ENCODE measurements at regions not wholly inside any gene's neighbourhood (a gene's known extent, or its start where the extent isn't known, plus 50 kb on each side); places are given as distances from the start of the nearest gene placed in this dataset.

DNA sequence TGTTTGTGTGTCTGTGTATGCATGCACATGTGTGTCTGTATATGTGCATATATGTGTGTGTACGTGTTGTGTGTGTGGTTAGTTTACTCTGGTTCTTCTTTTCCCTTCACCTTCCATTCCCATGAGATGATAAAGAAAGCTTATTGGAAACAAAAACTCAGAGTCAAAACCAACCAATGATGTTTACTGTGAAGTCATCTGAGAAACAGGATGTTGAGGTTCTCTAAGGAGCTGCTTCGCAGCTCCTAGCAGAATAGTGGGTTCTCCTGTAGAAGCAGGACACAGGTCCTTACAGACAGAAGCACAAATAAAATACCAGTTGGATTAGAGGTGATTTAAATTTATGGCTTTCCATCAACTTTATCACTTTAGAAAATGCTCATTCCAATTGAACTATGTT is 256.1 kb upstream of the PLET1 start:
- no peak overlapping the region for H3K4me3 ChIP-seq (ENCODE audit: low read depth, low read length)
- TF ChIP-seq, protein P1, sequence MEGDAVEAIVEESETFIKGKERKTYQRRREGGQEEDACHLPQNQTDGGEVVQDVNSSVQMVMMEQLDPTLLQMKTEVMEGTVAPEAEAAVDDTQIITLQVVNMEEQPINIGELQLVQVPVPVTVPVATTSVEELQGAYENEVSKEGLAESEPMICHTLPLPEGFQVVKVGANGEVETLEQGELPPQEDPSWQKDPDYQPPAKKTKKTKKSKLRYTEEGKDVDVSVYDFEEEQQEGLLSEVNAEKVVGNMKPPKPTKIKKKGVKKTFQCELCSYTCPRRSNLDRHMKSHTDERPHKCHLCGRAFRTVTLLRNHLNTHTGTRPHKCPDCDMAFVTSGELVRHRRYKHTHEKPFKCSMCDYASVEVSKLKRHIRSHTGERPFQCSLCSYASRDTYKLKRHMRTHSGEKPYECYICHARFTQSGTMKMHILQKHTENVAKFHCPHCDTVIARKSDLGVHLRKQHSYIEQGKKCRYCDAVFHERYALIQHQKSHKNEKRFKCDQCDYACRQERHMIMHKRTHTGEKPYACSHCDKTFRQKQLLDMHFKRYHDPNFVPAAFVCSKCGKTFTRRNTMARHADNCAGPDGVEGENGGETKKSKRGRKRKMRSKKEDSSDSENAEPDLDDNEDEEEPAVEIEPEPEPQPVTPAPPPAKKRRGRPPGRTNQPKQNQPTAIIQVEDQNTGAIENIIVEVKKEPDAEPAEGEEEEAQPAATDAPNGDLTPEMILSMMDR (IDR thresholded peaks at IDR 0.05; ENCODE audit: borderline replicate concordance, insufficient read depth, low read depth, low read length), result no peak

DNA sequence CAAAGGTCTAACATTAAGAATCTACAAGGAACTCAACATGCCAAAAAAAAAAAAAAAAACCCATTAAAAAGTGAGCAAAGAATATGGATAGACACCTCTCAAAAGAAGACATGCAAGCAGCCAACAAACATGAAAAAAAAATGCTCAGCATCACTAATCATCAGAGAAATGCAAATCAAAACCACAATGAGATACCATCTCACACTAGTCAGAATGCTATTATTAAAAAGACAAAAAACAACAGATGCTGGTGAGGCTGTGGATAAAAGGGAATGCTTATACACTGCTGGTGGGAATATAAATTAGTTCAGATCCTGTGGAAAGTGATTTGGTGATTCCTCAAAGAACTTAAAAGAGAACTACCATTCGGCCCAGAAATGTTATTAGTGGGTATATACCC is 257.7 kb upstream of the PLET1 start:
- no peak overlapping the region for H3K4me3 ChIP-seq (ENCODE audit: low read depth, low read length)
- TF ChIP-seq, protein P1 (IDR thresholded peaks at IDR 0.05; ENCODE audit: borderline replicate concordance, insufficient read depth, low read depth, low read length), result no peak

DNA sequence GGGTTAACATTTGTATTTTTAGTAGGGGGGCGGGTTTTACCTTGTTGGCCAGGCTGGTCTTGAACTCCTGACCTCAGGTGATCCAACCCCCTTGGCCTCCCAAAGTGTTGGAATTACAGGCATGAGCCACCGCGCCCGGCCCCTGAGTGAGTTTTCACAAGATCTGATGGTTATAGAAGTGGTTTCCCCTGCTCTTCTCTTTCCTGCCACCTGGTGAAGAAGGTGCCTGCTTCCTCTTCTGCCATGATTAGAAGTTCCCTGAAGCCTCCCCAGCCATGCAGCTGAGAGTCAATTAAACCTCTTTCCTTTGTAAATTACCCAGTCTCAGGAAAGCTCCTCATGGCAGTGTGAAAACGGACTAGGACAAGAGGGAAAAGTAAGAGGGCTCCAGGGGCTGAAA is 259.1 kb upstream of the PLET1 start:
- TF ChIP-seq, protein P1 (IDR thresholded peaks at IDR 0.05; ENCODE audit: borderline replicate concordance, insufficient read depth, low read depth, low read length), result no peak
- no peak overlapping the region for H3K4me3 ChIP-seq (ENCODE audit: low read depth, low read length)

DNA sequence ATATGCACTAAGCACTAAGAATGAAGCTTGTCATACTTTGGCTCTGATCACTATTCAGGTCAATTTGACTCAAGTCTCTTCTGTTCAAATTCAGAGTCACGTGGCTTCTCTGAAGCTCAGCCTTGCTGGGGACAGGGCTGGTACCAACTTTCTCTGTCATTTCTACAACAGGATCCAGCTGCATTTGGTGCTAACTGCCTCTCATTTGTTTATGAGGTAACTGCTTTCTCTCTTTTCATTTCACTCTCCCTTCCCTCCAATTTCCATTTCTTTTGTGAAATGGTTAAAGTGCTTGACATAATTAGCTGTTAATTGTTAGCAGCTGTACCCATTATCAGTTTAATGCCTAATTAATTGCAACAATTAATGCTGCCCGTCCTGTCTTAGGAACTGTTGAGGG is 259.7 kb upstream of the PLET1 start:
- H3K4me3 ChIP-seq (ENCODE audit: low read depth, low read length), result no peak overlapping the region
- TF ChIP-seq, protein P1 (IDR thresholded peaks at IDR 0.05; ENCODE audit: borderline replicate concordance, insufficient read depth, low read depth, low read length), result no peak

DNA sequence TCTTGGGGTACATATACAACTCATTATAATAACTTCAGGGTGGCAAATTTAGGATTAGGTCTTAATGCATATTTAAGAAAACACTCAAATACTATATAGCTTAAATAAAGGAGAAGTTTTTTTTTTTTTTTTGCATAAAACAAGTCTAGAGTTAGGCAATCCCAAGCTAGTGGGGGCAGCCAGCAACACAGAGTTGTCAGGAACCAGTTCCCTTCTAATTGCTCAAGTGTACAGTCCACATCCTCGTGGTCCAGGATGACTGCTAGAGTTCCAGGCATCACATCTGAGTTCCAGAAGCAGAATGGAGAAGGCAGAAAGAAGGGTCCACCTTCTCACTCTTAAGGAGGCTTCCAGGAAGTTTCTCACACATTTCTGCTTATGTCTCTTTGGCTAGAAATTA is 261.9 kb upstream of the PLET1 start:
- no peak overlapping the region for H3K4me3 ChIP-seq (ENCODE audit: low read depth, low read length)
- TF ChIP-seq, protein P1 (IDR thresholded peaks at IDR 0.05; ENCODE audit: borderline replicate concordance, insufficient read depth, low read depth, low read length), result no peak

DNA sequence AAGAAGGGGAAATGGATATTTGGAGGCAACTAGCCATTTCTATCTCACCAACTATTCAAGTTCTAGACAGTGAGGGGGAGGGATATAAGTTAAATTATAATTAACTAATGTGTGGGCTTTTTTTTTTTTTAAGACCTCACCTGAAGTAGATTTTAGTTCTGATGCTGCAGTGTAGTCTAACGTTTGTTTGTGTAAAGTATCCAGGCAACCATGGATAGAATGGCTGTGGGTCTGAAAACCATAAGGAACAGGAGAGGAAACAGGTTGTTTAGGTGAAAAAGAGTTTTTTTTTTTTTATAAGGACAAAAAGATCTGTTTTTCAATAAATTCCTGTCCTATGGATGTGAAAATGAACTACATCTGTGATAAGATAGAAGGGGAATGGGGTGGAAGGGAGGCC is 262.4 kb upstream of the PLET1 start:
- no peak overlapping the region for H3K4me3 ChIP-seq (ENCODE audit: low read depth, low read length)
- TF ChIP-seq, protein P1 (IDR thresholded peaks at IDR 0.05; ENCODE audit: borderline replicate concordance, insufficient read depth, low read depth, low read length), result no peak

DNA sequence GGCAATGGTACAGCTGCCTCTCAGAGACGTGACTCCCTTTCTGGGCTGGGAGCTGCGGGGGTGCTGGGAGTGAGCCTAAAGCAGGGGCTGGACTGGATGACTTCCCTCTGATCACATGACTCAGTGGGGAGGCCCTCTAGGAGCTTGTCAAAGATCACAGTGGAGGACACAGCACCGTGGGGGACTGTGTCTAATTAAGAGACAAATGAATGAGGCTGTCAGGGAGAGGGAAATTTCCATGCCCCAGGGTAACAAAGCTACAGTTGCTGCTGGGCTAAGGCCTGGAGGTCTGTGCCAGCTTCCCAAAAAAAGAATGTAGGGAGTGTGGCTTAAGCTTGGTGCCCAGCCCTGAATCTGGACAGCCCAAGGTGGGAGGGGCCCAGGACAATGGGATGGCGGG is 262.8 kb upstream of the PLET1 start:
- TF ChIP-seq, protein P1 (IDR thresholded peaks at IDR 0.05; ENCODE audit: borderline replicate concordance, insufficient read depth, low read depth, low read length), result no peak
- H3K4me3 ChIP-seq (ENCODE audit: low read depth, low read length), result no peak overlapping the region
